Psoas muscle (tissue), 7 donors: ENCODE measurements at regions not wholly inside any gene's neighbourhood (a gene's known extent, or its start where the extent isn't known, plus 50 kb on each side); places are given as distances from the start of the nearest gene placed in this dataset.
A peak's percentile ranks its signal among the peaks of the same experiment; 100 is the strongest.

Experiments
- ATAC-seq, 4 donors: fragments of 200-7000 bp; cut with Tn5 transposase; one replicate each; pipeline ENCODE4 v1.9.1; 2020; ENCODE audit warnings: moderate library complexity in 3 of 4, mild to moderate bottlenecking in 2 of 4
- DNase-seq, 2 donors: peaks; one replicate each; pipeline ENCODE4 v3.0.0-alpha.2; 2020
- H3K27ac ChIP-seq: fragments of 200-600 bp; one replicate; pipeline ENCODE4 v1.8.0; 2022
- H3K27me3 ChIP-seq, 3 donors: fragments of 200-600 bp in 1 of 3; one replicate each; pipeline versions ENCODE4 v1.6.1 to v1.8.0; 2013 to 2022; ENCODE audit warnings: low read length in 2 of 3, mild to moderate bottlenecking in 2 of 3, moderate library complexity in 1 of 3; ENCODE audit not compliant: insufficient read depth in 3 of 3
- H3K36me3 ChIP-seq, 2 donors: fragments of 200-600 bp in 1 of 2; one replicate each; pipeline versions ENCODE4 v1.6.1 to v1.8.0; 2013 to 2022; ENCODE audit warnings: low read depth in 1 of 2, mild to moderate bottlenecking in 1 of 2, moderate library complexity in 1 of 2; ENCODE audit not compliant: insufficient read depth in 1 of 2
- H3K4me1 ChIP-seq: fragments of 200-600 bp; one replicate; pipeline ENCODE4 v1.8.0; 2022
- H3K4me3 ChIP-seq: fragments of 200-600 bp; one replicate; pipeline ENCODE4 v1.8.0; 2022; ENCODE audit warnings: mild to moderate bottlenecking
- H3K9me3 ChIP-seq: fragments of 200-600 bp; one replicate; pipeline ENCODE4 v1.8.0; 2022
- CTCF ChIP-seq: fragments of 200-600 bp; IDR thresholded peaks from one replicate; pipeline ENCODE4 v1.8.0; 2022; ENCODE audit warnings: antibody characterized with exemption
- WGBS, 3 donors: extraction: QIAGEN DNeasy Blood & Tissue Kit; methylation state at CpG; one replicate each; pipeline versions ENCODE4 v1.1.6 to v1.1.7; 2013; 5-methylcytosine and 5-hydroxymethylcytosine counted together
- intact Hi-C, 2 donors: fragments of 100-400 bp; cut with DNase I; formaldehyde crosslinking; loops; one replicate each; pipeline versions ENCODE4 v1.11.0 to v1.14.2; 2022
- donor health status: healthy with polysubstance abuse.
- donor health status: DM: no; HTN: no; CAD: no; lungs with moderate emphysema.
- donor health status: Bipolar disorder and iron deficiency.
- donor health status: healthy.
- donor health status: DM: yes; HTN: yes; CAD: no.
- donor health status: DM: no; HTN: no; CAD: no.
- donor health status: DM: yes; HTN: yes; CAD: no.

DNA sequence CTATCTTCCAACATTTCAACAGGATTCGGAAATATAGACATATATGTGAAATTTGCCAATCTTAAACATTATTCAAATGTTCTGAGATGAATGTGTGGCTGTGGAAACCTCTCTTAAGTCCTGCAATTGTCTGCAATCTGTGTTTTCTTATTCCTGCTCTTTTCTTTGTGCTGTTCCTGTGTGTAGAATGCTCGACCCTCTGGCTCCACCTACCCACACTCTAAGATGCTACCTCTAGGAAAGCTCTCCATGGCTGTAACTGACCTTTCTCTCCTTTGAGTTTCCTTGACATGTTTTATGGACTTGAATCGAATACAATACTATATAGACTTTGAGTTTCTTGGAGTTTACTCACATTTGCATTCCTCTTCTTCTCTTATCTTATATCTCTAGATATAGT lies 120.6 kb upstream of the ASTN2 start:
- Histone ChIP-seq H3K4me1 (no peaks in the 10 kb centered on the region), H3K36me3 (no peaks in the 10 kb centered on the region), H3K27ac (no peak overlapping the region), H3K4me3 (no peak overlapping the region), H3K9me3 (no peaks in the 10 kb centered on the region), H3K27me3 (no peaks in the 10 kb centered on the region)
- no peak for DNase-seq
- intact Hi-C loops, result no loop called here
- WGBS, 3 donors, result 20 to 32% (median 24%) methylated on average over 3 of the region's 3 CpGs
- no peak for ATAC-seq
- TF ChIP-seq CTCF, result no peak

DNA sequence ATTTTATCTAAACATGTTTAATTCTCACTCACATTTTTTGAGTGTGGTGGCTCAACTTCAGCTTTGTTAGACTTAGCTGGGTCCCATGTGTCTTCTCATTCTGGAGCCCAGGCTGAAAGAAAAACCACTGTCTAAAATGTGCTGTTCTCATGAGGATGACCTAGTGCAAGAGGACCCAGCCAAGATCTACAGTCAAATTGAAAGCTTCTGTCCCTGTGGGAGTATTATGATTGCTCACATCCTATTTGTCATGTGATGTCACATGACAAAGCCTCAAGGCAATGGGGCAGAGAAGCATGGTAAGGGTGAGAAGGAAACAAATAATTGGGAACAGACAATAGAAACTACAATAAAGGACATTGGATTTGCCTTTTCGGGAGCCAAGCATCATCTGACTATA lies 113.4 kb upstream of the ASTN2 start:
- TF ChIP-seq CTCF, result no peak
- Histone ChIP-seq H3K27ac (no peak overlapping the region), H3K4me3 (no peak overlapping the region), H3K4me1 (no peaks in the 10 kb centered on the region), H3K9me3 (no peaks in the 10 kb centered on the region), H3K36me3 (no peaks in the 10 kb centered on the region), H3K27me3 (no peaks in the 10 kb centered on the region)
- intact Hi-C loops, result no loop called here
- no peak for DNase-seq
- 75 to 96% (median 84%) methylated on average over 1 of the region's 1 CpG for WGBS, 3 donors
- ATAC-seq, result peak in 1 of 4 donors; percentile 32

DNA sequence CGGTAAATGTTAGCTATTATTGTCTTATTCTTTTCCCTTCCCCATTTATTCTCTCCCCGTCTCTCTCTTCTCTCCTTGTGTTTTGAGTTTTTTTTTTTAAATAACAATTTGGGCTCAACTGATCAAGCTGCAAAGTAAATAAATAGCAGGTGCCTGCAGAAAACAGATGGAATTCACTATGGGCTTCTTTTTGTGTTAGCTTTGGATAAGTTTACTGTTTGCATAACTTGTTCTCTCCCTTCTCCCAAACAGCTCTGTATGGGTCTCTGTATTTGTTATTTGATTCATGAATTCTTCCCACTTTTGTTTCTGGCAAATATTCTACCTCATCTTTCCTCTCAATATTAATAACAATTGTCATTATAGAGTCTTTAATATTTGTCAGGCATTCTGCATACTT lies 111.8 kb upstream of the ASTN2 start:
- H3K4me3 ChIP-seq, result no peak overlapping the region
- no peaks in the 10 kb centered on the region for H3K36me3 ChIP-seq
- H3K27me3 ChIP-seq, result no peaks in the 10 kb centered on the region
- no peak for TF ChIP-seq CTCF
- intact Hi-C loops, result no loop called here
- no peaks in the 10 kb centered on the region for H3K4me1 ChIP-seq
- WGBS, 3 donors, result 63 to 68% (median 65%) methylated on average over 2 of the region's 2 CpGs
- H3K27ac ChIP-seq, result no peak overlapping the region
- H3K9me3 ChIP-seq, result no peaks in the 10 kb centered on the region
- ATAC-seq, result no peak
- DNase-seq, result no peak

- 54 to 70% (median 64%) methylated on average over 2 of the region's 2 CpGs for WGBS, 3 donors
- Histone ChIP-seq H3K4me1 (no peaks in the 10 kb centered on the region), H3K27me3 (no peaks in the 10 kb centered on the region), H3K27ac (no peak overlapping the region), H3K4me3 (no peak overlapping the region), H3K36me3 (no peaks in the 10 kb centered on the region), H3K9me3 (no peaks in the 10 kb centered on the region)
- intact Hi-C loops, result loop anchor here in 1 of 2 donors (5.0 kb wide), 1 partner anchor 49 kb away; no protein-coding TSS in a partner anchor
- ATAC-seq, result no peak
- DNase-seq, result no peak
- TF ChIP-seq CTCF, result no peak
These were observed 108.8 kb upstream of the ASTN2 start for GRCh38 chr9:117523531-117524153.

DNA sequence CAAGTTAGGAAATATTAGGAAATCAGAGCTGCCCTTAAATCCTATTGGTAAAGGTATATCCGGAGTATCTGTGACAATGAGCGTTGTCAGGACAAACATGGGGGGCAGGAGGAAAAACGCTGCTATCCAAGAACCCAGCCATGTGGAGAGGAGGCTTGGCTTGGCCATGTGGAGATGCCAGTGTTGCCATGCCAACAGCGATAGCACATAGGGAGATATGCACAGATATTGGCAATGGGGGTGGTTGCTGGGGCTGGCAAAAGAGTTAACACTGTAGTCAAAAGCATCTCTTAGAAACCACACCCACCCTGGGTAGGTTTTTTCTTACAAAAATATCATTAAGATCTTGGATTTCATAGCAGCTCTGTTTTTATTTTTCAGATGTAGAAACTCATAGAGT lies 106.4 kb upstream of the ASTN2 start:
- Histone ChIP-seq H3K4me3 (no peak overlapping the region), H3K4me1 (no peaks in the 10 kb centered on the region), H3K27me3 (no peaks in the 10 kb centered on the region), H3K27ac (no peak overlapping the region), H3K9me3 (no peaks in the 10 kb centered on the region), H3K36me3 (no peaks in the 10 kb centered on the region)
- 81 to 87% (median 83%) methylated on average over 4 of the region's 4 CpGs for WGBS, 3 donors
- TF ChIP-seq CTCF, result no peak
- ATAC-seq (no peak), DNase-seq (no peak)
- intact Hi-C loops, result loop anchor here in 1 of 2 donors (5.0 kb wide), 1 partner anchor 51 kb away; no protein-coding TSS in a partner anchor
